IMR-90 (cell line): ENCODE measurements at regions not wholly inside any gene's neighbourhood (a gene's known extent, or its start where the extent isn't known, plus 50 kb on each side); places are given as distances from the start of the nearest gene placed in this dataset.

ENCODE experiments used
- ATAC-seq: fragments of 200-7000 bp; cut with Tn5 transposase; 2 replicates; pipeline ENCODE4 v1.9.1; 2020; ENCODE audit warnings: low read depth, mild to moderate bottlenecking, moderate library complexity
- BruUV-seq: library from RNA; stranded (reverse); fragments of 400-500 nt; replicated peaks from 2 replicates; lab custom pipeline; 2021; lab: Mats Ljungman, UMichigan
- CTCF ChIA-PET: fragments of 300-600 bp; formaldehyde crosslinking; extraction: SDS; loops from one replicate; lab custom pipeline; 2021; ENCODE audit warnings: antibody characterized with exemption; lab: Yijun Ruan, JAX
- POLR2A ChIA-PET: fragments of 300-600 bp; sonication (Branson Sonifier 250); formaldehyde crosslinking; loops from one replicate; lab custom pipeline; 2022; ENCODE audit warnings: antibody characterized with exemption; ENCODE audit not compliant: unreplicated experiment; lab: Charles Lee
- DNase-seq: peaks from one replicate; pipeline ENCODE4 v3.0.0; 2013
- H2AFZ ChIP-seq: replicated peaks from 2 replicates; pipeline ENCODE3; 2013; ENCODE audit warnings: low read length, mild to moderate bottlenecking; ENCODE audit not compliant: poor library complexity
- H2AK5ac ChIP-seq: 2 replicates; pipeline ENCODE4 v1.6.1; 2013; ENCODE audit warnings: low read depth, low read length, inconsistent platforms
- H2AK9ac ChIP-seq: replicated peaks from 2 replicates; pipeline ENCODE3; 2013; ENCODE audit warnings: mild to moderate bottlenecking, low read depth, low read length, moderate library complexity; ENCODE audit not compliant: poor library complexity
- H2BK120ac ChIP-seq: 2 replicates; pipeline ENCODE4 v1.6.1; 2013; ENCODE audit warnings: low read depth, low read length, inconsistent platforms
- H2BK15ac ChIP-seq: 3 replicates; pipeline ENCODE4 v1.6.1; 2013; ENCODE audit warnings: low read depth, low read length, inconsistent platforms
- H2BK20ac ChIP-seq: 2 replicates; pipeline ENCODE4 v1.6.1; 2013; ENCODE audit warnings: low read depth, mild to moderate bottlenecking, inconsistent platforms, low read length, moderate library complexity
- H2BK5ac ChIP-seq: 2 replicates; pipeline ENCODE4 v1.6.1; 2013; ENCODE audit warnings: mild to moderate bottlenecking, low read depth, low read length, inconsistent platforms; ENCODE audit not compliant: poor library complexity, severe bottlenecking
- H3K14ac ChIP-seq: replicated peaks from 2 replicates; pipeline ENCODE4 v1.6.1; 2013; ENCODE audit warnings: low read depth, low read length, inconsistent platforms
- H3K18ac ChIP-seq: 2 replicates; pipeline ENCODE4 v1.6.1; 2013; ENCODE audit warnings: low read depth, low read length, control low read depth
- H3K23ac ChIP-seq: 2 replicates; pipeline ENCODE4 v1.6.1; 2013; ENCODE audit warnings: low read depth, low read length, inconsistent platforms
- H3K27ac ChIP-seq: 2 replicates; pipeline ENCODE4 v1.5.1; 2013; ENCODE audit warnings: mild to moderate bottlenecking, control low read depth, low read length; ENCODE audit not compliant: insufficient read depth
- H3K27me3 ChIP-seq: 2 replicates; pipeline ENCODE4 v1.6.1; 2013; ENCODE audit warnings: low read length; ENCODE audit not compliant: control insufficient read depth, insufficient read depth
- H3K36me3 ChIP-seq: 2 replicates; pipeline ENCODE4 v1.6.1; 2013; ENCODE audit warnings: low read length, mixed read lengths; ENCODE audit not compliant: control insufficient read depth, insufficient read depth
- H3K4ac ChIP-seq: 2 replicates; pipeline ENCODE4 v1.6.1; 2013; ENCODE audit warnings: low read depth, low read length, inconsistent platforms
- H3K4me1 ChIP-seq: 2 replicates; pipeline ENCODE4 v1.6.1; 2013; ENCODE audit warnings: low read length, mixed read lengths; ENCODE audit not compliant: control insufficient read depth, insufficient read depth
- H3K4me2 ChIP-seq: 2 replicates; pipeline ENCODE4 v1.6.1; 2013; ENCODE audit warnings: low read depth, mild to moderate bottlenecking, control low read depth, low read length, moderate library complexity
- H3K4me3 ChIP-seq: 2 replicates; pipeline ENCODE4 v1.5.1; 2013; ENCODE audit warnings: low read depth, mild to moderate bottlenecking, control low read depth, low read length, moderate library complexity; ENCODE audit not compliant: insufficient read depth
- H3K56ac ChIP-seq: 2 replicates; pipeline ENCODE4 v1.6.1; 2013; ENCODE audit warnings: low read length, inconsistent platforms; ENCODE audit not compliant: insufficient read depth; ENCODE audit errors: extremely low read depth
- H3K79me1 ChIP-seq, 2 experiments: 2 replicates each; pipeline ENCODE4 v1.6.1; 2013; ENCODE audit warnings: low read length in 2 of 2, inconsistent platforms in 1 of 2, low read depth in 1 of 2
- H3K9ac ChIP-seq: 2 replicates; pipeline ENCODE4 v1.6.1; 2013; ENCODE audit warnings: low read depth, low read length, control low read depth
- H3K9me1 ChIP-seq: 2 replicates; pipeline ENCODE4 v1.6.1; 2013; ENCODE audit warnings: low read length, inconsistent platforms; ENCODE audit not compliant: insufficient read depth
- H3K9me3 ChIP-seq: 2 replicates; pipeline ENCODE4 v1.6.1; 2013; ENCODE audit warnings: low read length; ENCODE audit not compliant: control insufficient read depth, insufficient read depth
- H4K20me1 ChIP-seq: 2 replicates; pipeline ENCODE4 v1.6.1; 2013; ENCODE audit warnings: low read length, inconsistent platforms; ENCODE audit not compliant: insufficient read depth
- H4K5ac ChIP-seq: 2 replicates; pipeline ENCODE4 v1.6.1; 2013; ENCODE audit warnings: mild to moderate bottlenecking, low read depth, low read length, control low read depth
- H4K8ac ChIP-seq, 2 experiments: 2 replicates each; pipeline ENCODE4 v1.6.1; 2013; ENCODE audit warnings: low read depth in 2 of 2, low read length in 2 of 2, control low read depth in 1 of 2, inconsistent platforms in 1 of 2
- H4K91ac ChIP-seq: 2 replicates; pipeline ENCODE4 v1.6.1; 2013; ENCODE audit warnings: low read depth, low read length, inconsistent platforms; ENCODE audit not compliant: insufficient read depth
- BHLHE40 ChIP-seq: fragments of 150-350 bp; IDR thresholded peaks from 2 replicates; pipeline ENCODE4 v1.6.1; 2016; ENCODE audit warnings: mild to moderate bottlenecking, low read depth, low read length
- CEBPB ChIP-seq: IDR thresholded peaks from 2 replicates; pipeline ENCODE4 v1.6.1; 2012; ENCODE audit warnings: low read depth, low read length, improper control_type of control experiment
- CHD1 ChIP-seq: IDR thresholded peaks from 2 replicates; pipeline ENCODE4 v1.6.1; 2012; ENCODE audit warnings: low read depth, low read length, improper control_type of control experiment
- CTCF ChIP-seq: conservative IDR thresholded peaks from 2 replicates; pipeline ENCODE4 v1.5.1; 2012; ENCODE audit warnings: mild to moderate bottlenecking, low read depth, low read length, improper control_type of control experiment
- FOS ChIP-seq: fragments of 150-350 bp; IDR thresholded peaks from 2 replicates; pipeline ENCODE4 v1.6.1; 2016; ENCODE audit warnings: low read depth, low read length
- MAFK ChIP-seq: IDR thresholded peaks from 2 replicates; pipeline ENCODE4 v1.6.1; 2012; ENCODE audit warnings: low read depth, low read length, improper control_type of control experiment
- MAZ ChIP-seq: IDR thresholded peaks from 2 replicates; pipeline ENCODE4 v1.6.1; 2012; ENCODE audit warnings: low read depth, mild to moderate bottlenecking, low read length, improper control_type of control experiment, moderate library complexity, borderline replicate concordance
- MXI1 ChIP-seq: IDR thresholded peaks from 2 replicates; pipeline ENCODE4 v1.6.1; 2012; ENCODE audit warnings: low read depth, mild to moderate bottlenecking, low read length, moderate library complexity, borderline replicate concordance
- NFE2L2 ChIP-seq: fragments of 150-350 bp; IDR thresholded peaks from 2 replicates; pipeline ENCODE4 v1.6.1; 2016; ENCODE audit warnings: low read depth, mild to moderate bottlenecking, low read length
- POLR2A ChIP-seq: IDR thresholded peaks from 2 replicates; pipeline ENCODE4 v1.6.1; 2012; ENCODE audit warnings: mild to moderate bottlenecking, low read depth, low read length
- RAD21 ChIP-seq: IDR thresholded peaks from 2 replicates; pipeline ENCODE4 v1.6.1; 2012; ENCODE audit warnings: low read length, improper control_type of control experiment
- RCOR1 ChIP-seq: IDR thresholded peaks from 2 replicates; pipeline ENCODE4 v1.6.1; 2012; ENCODE audit warnings: mild to moderate bottlenecking, low read length, improper control_type of control experiment; ENCODE audit not compliant: insufficient replicate concordance
- RFX5 ChIP-seq: IDR thresholded peaks from 2 replicates; pipeline ENCODE4 v1.8.0; 2012; ENCODE audit warnings: low read depth, mild to moderate bottlenecking, low read length, moderate library complexity
- SMC3 ChIP-seq: fragments of 150-350 bp; IDR thresholded peaks from 2 replicates; pipeline ENCODE4 v1.6.1; 2016; ENCODE audit warnings: low read depth, mild to moderate bottlenecking, antibody characterized with exemption, low read length, moderate library complexity
- USF2 ChIP-seq: fragments of 150-350 bp; IDR thresholded peaks from 2 replicates; pipeline ENCODE4 v1.6.1; 2017; ENCODE audit warnings: mild to moderate bottlenecking, antibody characterized with exemption, low read length, low read depth
- WGBS, 2 experiments: methylation state at CpG; one replicate each; pipeline versions ENCODE4 v1.1.5 to v1.1.7; 2013; ENCODE audit warnings: missing lambda C conversion rate in 2 of 2; ENCODE audit not compliant: insufficient read length in 1 of 2; ENCODE audit errors: extremely low coverage in 2 of 2; 5-methylcytosine and 5-hydroxymethylcytosine counted together
- dilution Hi-C: fragments of 300-500 bp; cut with HindIII; formaldehyde crosslinking; loops from one replicate; pipeline ENCODE4 v1.14.3; 2018; ENCODE audit warnings: low sequenced_read_pairs; ENCODE audit not compliant: unreplicated experiment
- in situ Hi-C: fragments of 300-500 bp; cut with MboI; formaldehyde crosslinking; loops from 3 replicates; pipeline ENCODE4 v1.14.3; 2019; ENCODE audit warnings: low sequenced_read_pairs, inconsistent platforms, mixed read lengths
- intact Hi-C: fragments of 100-400 bp; cut with micrococcal nuclease; formaldehyde crosslinking; loops from 2 replicates; pipeline ENCODE4 v1.10.0; 2022

DNA sequence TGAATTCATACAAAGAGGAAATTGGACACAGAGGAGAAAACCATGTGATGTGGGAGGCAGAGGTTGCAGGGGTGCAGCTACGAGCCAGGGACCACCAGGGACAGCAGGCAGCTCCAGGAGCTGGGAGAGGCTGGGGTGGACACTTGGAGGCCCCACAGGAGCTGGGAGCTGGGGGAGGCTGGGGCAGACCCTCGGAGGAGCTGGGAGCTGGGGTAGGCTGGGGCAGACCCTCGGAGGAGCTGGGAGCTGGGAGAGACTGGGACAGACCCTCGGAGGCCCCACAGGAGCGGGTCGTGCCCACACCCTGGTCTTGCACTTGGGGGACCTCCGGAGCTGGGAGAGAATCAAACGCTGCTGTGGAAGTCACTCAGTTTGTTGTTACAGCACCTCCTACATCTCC is 141.7 kb downstream of the SOX1 start:
- ATAC-seq (no peak), DNase-seq (no peak)
- Histone ChIP-seq H2AK9ac (no peak overlapping the region), H4K5ac (no peak overlapping the region), H3K9me1 (no peaks in the 10 kb centered on the region), H2AK5ac (no peak overlapping the region), H3K27ac (no peak overlapping the region), H3K23ac (no peak overlapping the region), H3K4me1 (no peaks in the 10 kb centered on the region), H3K14ac (no peak overlapping the region), H4K91ac (no peak overlapping the region), H4K8ac (no peak overlapping the region), H3K9me3 (peaks cover 35% of the 10 kb centered on the region), H3K4me3 (no peak overlapping the region), H3K56ac (no peak overlapping the region), H2AFZ (no peak overlapping the region), H3K27me3 (no peaks in the 10 kb centered on the region), H3K4me2 (no peak overlapping the region), H3K36me3 (no peaks in the 10 kb centered on the region), H3K9ac (no peak overlapping the region), H3K18ac (no peak overlapping the region), H2BK120ac (no peak overlapping the region), H4K20me1 (no peaks in the 10 kb centered on the region), H3K4ac (no peak overlapping the region), H2BK5ac (no peak overlapping the region), H3K79me1 (no peaks in the 10 kb centered on the region), H2BK15ac (no peak overlapping the region), H2BK20ac (no peak overlapping the region)
- dilution Hi-C loops = no loop called here
- intact Hi-C loops = no loop called here
- no CpG with 5 or more reads among the region's 8 CpGs for whole genome bisulfite sequencing, 2 experiments
- ChIA-PET POLR2A (no interaction called here), CTCF (no interaction called here)
- no TSS peak for BruUV-seq
- no peak for TF ChIP-seq CTCF
- no peak for TF ChIP-seq RAD21
- TF ChIP-seq CHD1 = no peak
- no peak for TF ChIP-seq MAFK
- no peak for TF ChIP-seq RCOR1
- no peak for TF ChIP-seq NFE2L2
- TF ChIP-seq BHLHE40 = no peak
- TF ChIP-seq RFX5 = no peak
- no peak for TF ChIP-seq SMC3
- no peak for TF ChIP-seq MXI1
- TF ChIP-seq POLR2A = no peak
- TF ChIP-seq CEBPB = no peak
- TF ChIP-seq FOS = no peak
- no peak for TF ChIP-seq USF2
- no peak for TF ChIP-seq MAZ
- in situ Hi-C loops = no loop called here
